ENCODE measurements at regions not wholly inside any gene's neighbourhood (a gene's known extent, or its start where the extent isn't known, plus 50 kb on each side); places are given as distances from the start of the nearest gene placed in this dataset.

DNA sequence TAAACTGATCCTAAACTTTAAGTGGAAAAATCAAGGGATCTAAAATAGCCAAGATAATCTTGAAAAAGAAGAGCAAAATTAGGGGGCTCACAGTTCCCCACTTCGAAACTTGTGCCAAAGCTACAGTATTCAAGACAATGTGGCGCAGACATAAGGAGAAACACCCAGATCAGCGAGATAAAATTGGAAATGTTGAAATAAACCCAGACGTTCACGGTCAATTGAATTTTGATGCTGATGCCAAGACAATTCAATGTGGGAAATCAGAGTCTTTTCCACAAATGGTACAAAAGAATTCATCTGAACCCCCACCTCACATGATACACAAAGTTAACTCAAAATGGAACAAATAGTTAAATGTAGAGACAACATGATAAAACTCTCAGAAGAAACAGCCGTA lies 601.6 kb downstream of the BRD1 start:
- Histone ChIP-seq H3K36me3 (no peaks in the 10 kb centered on the region), H3K4me1 (ENCODE audit: control insufficient read depth in 1 of 2, low read depth in 2 of 2) (no peaks in the 10 kb centered on the region), H3K9me3 (no peaks in the 10 kb centered on the region), H3K27ac (no peak overlapping the region), H3K4me3 (no peak overlapping the region), H3K27me3 (replicated peaks; ENCODE audit: insufficient read depth) (no peaks in the 10 kb centered on the region)
- DNase-seq (ENCODE audit: low spot score), result no peak
- ATAC-seq (ENCODE audit: insufficient number of reproducible peaks, low FRiP score, low read depth), result no peak
- TF ChIP-seq, protein P1, sequence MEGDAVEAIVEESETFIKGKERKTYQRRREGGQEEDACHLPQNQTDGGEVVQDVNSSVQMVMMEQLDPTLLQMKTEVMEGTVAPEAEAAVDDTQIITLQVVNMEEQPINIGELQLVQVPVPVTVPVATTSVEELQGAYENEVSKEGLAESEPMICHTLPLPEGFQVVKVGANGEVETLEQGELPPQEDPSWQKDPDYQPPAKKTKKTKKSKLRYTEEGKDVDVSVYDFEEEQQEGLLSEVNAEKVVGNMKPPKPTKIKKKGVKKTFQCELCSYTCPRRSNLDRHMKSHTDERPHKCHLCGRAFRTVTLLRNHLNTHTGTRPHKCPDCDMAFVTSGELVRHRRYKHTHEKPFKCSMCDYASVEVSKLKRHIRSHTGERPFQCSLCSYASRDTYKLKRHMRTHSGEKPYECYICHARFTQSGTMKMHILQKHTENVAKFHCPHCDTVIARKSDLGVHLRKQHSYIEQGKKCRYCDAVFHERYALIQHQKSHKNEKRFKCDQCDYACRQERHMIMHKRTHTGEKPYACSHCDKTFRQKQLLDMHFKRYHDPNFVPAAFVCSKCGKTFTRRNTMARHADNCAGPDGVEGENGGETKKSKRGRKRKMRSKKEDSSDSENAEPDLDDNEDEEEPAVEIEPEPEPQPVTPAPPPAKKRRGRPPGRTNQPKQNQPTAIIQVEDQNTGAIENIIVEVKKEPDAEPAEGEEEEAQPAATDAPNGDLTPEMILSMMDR (IDR thresholded peaks at IDR 0.05), result no peak

DNA sequence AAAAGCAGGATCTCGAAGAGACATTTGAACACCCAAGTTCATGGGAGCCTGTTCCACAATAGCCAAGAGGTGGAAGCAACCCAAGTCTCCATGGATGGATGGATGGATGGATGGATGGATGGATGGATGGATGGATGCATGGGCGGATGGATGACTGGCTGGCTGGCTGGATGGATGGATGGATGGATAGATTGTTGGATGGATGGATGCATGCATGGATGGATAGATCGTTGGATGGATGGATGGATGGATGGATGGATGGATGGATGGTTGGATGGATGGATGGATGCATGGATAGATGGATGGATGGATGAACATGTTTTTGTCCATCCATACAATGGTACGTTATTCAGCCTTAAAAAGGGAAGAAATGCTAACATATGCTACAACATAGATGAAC lies 603.4 kb downstream of the BRD1 start:
- TF ChIP-seq, protein P1 (IDR thresholded peaks at IDR 0.05), result no peak
- Histone ChIP-seq H3K36me3 (no peaks in the 10 kb centered on the region), H3K4me1 (ENCODE audit: control insufficient read depth in 1 of 2, low read depth in 2 of 2) (no peaks in the 10 kb centered on the region), H3K27ac (no peak overlapping the region), H3K27me3 (replicated peaks; ENCODE audit: insufficient read depth) (no peaks in the 10 kb centered on the region), H3K9me3 (no peaks in the 10 kb centered on the region), H3K4me3 (no peak overlapping the region)
- ATAC-seq (ENCODE audit: insufficient number of reproducible peaks, low FRiP score, low read depth) (no peak), DNase-seq (ENCODE audit: low spot score) (no peak)

DNA sequence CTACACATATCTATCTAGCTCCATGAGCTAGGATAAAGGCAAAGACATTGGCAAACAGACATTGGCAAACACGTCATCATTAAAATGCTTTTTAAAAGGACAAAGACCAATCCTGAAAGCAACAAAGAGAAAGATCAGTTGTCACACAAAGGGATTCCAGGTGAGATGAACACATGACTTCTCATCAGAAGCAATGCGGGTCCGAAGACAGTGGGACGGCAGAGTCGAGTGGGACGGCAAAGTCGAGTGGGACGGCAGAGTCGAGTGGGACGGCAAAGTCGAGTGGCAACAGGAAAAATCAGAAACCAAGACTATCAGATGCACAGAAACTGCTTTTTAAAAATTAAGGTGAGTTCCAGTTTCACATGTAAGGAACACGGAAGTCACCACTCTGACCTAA lies 609.5 kb downstream of the BRD1 start:
- ATAC-seq (ENCODE audit: insufficient number of reproducible peaks, low FRiP score, low read depth) (no peak), DNase-seq (ENCODE audit: low spot score) (no peak)
- H3K9me3 ChIP-seq, result no peaks in the 10 kb centered on the region
- H3K4me3 ChIP-seq, result no peak overlapping the region
- H3K27me3 ChIP-seq (replicated peaks; ENCODE audit: insufficient read depth), result no peaks in the 10 kb centered on the region
- no peak overlapping the region for H3K27ac ChIP-seq
- TF ChIP-seq, protein P1 (IDR thresholded peaks at IDR 0.05), result no peak
- no peaks in the 10 kb centered on the region for H3K36me3 ChIP-seq
- no peaks in the 10 kb centered on the region for H3K4me1 ChIP-seq (ENCODE audit: control insufficient read depth in 1 of 2, low read depth in 2 of 2)

DNA sequence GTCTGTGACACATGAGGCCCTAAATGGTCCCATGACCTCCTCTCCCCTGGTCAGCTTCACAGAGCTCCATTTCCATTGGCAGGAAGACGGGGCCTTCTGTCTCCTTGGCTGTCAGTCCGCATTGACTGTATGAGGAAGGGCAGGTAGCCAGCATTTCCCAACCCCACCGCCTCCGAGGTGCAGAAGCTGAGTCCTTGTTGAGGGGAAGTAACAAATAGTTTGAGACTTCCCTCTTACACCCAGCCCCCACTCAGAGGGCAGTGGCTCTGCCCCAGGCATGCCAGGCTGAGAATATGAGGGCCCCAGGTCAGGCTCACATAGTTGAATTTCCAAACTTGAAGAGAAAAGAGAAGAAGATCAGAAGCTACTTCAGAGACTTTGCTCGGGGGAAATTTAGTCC lies 611.1 kb downstream of the BRD1 start:
- DNase-seq (ENCODE audit: low spot score) (no peak), ATAC-seq (ENCODE audit: insufficient number of reproducible peaks, low FRiP score, low read depth) (no peak)
- Histone ChIP-seq H3K4me3 (no peak overlapping the region), H3K4me1 (ENCODE audit: control insufficient read depth in 1 of 2, low read depth in 2 of 2) (no peaks in the 10 kb centered on the region), H3K27me3 (replicated peaks; ENCODE audit: insufficient read depth) (no peaks in the 10 kb centered on the region), H3K36me3 (no peaks in the 10 kb centered on the region), H3K27ac (no peak overlapping the region), H3K9me3 (no peaks in the 10 kb centered on the region)
- TF ChIP-seq, protein P1 (IDR thresholded peaks at IDR 0.05), result no peak

DNA sequence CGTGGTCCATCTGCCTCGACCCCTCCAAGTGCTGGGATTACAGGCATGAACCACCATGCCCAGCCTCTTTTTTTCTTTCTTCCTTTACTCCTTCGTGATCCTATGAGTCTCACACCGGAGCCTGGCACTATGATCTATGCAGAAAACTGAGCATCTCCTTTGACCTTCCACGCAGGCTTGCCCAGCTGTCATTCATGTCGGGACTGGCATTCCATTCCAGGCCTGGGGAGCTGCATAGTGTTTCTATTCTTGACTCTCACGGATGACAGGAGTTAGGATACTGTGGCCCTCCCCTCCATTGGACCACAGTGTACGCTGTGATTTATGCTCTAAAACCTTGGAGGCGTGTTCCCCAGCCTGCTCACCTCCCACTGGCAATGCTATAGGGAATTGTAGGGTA lies 611.8 kb downstream of the BRD1 start:
- Histone ChIP-seq H3K27me3 (replicated peaks; ENCODE audit: insufficient read depth) (no peaks in the 10 kb centered on the region), H3K4me1 (ENCODE audit: control insufficient read depth in 1 of 2, low read depth in 2 of 2) (no peaks in the 10 kb centered on the region), H3K9me3 (no peaks in the 10 kb centered on the region), H3K4me3 (no peak overlapping the region), H3K27ac (no peak overlapping the region), H3K36me3 (no peaks in the 10 kb centered on the region)
- TF ChIP-seq, protein P1 (IDR thresholded peaks at IDR 0.05), result no peak
- DNase-seq (ENCODE audit: low spot score), result no peak
- ATAC-seq (ENCODE audit: insufficient number of reproducible peaks, low FRiP score, low read depth), result no peak
